ENCODE measurements at regions not wholly inside any gene's neighbourhood (a gene's known extent, or its start where the extent isn't known, plus 50 kb on each side); places are given as distances from the start of the nearest gene placed in this dataset.

GRCh38 chr12:89960607-89961394, 252.2 kb upstream of the ATP2B1 start:
- H3K36me3 ChIP-seq: no peaks in the 10 kb centered on the region
- no peak for DNase-seq (ENCODE audit: low spot score)
- no peaks in the 10 kb centered on the region for H3K9me3 ChIP-seq
- H3K4me3 ChIP-seq: no peak overlapping the region
- no peaks in the 10 kb centered on the region for H3K27me3 ChIP-seq (replicated peaks; ENCODE audit: insufficient read depth)
- TF ChIP-seq CTCF (IDR thresholded peaks at IDR 0.05): no peak
- no peak overlapping the region for H3K27ac ChIP-seq
- H3K4me1 ChIP-seq (ENCODE audit: control insufficient read depth in 1 of 2, low read depth in 2 of 2): no peaks in the 10 kb centered on the region
- no peak for ATAC-seq (ENCODE audit: insufficient number of reproducible peaks, low FRiP score, low read depth)

DNA sequence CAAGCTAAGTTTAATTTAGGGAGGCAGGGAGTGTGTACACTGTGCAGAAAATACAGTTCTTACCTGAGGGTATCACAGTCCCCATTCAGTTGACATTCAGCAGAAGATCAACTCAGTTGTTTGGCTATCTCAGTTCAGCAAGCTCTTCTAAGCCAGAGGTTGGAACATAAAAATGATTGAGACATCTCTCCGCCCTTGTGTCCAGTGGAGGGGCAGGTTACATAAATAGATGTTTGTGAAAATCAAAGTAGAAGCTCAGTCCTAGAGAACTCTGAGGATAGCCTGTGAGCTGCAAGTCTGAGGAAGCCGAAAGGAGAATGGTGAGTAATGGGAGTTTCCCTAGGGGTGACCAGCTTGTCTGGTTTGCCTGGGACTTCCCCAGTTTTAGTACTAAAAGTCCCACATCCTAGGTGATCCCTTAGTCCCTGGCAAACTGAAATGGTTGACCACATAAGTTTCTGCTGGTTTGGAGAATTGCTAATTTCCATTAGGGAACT, 251.4 kb upstream of the ATP2B1 start:
- ATAC-seq (ENCODE audit: insufficient number of reproducible peaks, low FRiP score, low read depth) (no peak), DNase-seq (ENCODE audit: low spot score) (no peak)
- no peak overlapping the region for H3K27ac ChIP-seq
- H3K27me3 ChIP-seq (replicated peaks; ENCODE audit: insufficient read depth): no peaks in the 10 kb centered on the region
- no peak overlapping the region for H3K4me3 ChIP-seq
- no peak for TF ChIP-seq CTCF (IDR thresholded peaks at IDR 0.05)
- no peaks in the 10 kb centered on the region for H3K9me3 ChIP-seq
- no peaks in the 10 kb centered on the region for H3K4me1 ChIP-seq (ENCODE audit: control insufficient read depth in 1 of 2, low read depth in 2 of 2)
- no peaks in the 10 kb centered on the region for H3K36me3 ChIP-seq

- Histone ChIP-seq H3K36me3 (no peaks in the 10 kb centered on the region), H3K9me3 (no peaks in the 10 kb centered on the region), H3K4me1 (ENCODE audit: control insufficient read depth in 1 of 2, low read depth in 2 of 2) (no peaks in the 10 kb centered on the region), H3K4me3 (no peak overlapping the region), H3K27me3 (replicated peaks; ENCODE audit: insufficient read depth) (no peaks in the 10 kb centered on the region), H3K27ac (no peak overlapping the region)
- DNase-seq (ENCODE audit: low spot score) (no peak), ATAC-seq (ENCODE audit: insufficient number of reproducible peaks, low FRiP score, low read depth) (no peak)
- TF ChIP-seq CTCF (IDR thresholded peaks at IDR 0.05): no peak
Measured at GRCh38 chr12:89959179-89959578, 250.5 kb upstream of the ATP2B1 start.

- no peak overlapping the region for H3K4me3 ChIP-seq
- TF ChIP-seq CTCF (IDR thresholded peaks at IDR 0.05): no peak
- DNase-seq (ENCODE audit: low spot score): no peak
- H3K27ac ChIP-seq: no peak overlapping the region
- H3K27me3 ChIP-seq (replicated peaks; ENCODE audit: insufficient read depth): no peaks in the 10 kb centered on the region
- no peak for ATAC-seq (ENCODE audit: insufficient number of reproducible peaks, low FRiP score, low read depth)
- no peaks in the 10 kb centered on the region for H3K36me3 ChIP-seq
- H3K9me3 ChIP-seq: no peaks in the 10 kb centered on the region
- peaks cover 5 to 6% of the 10 kb centered on the region in 2 donors for H3K4me1 ChIP-seq (ENCODE audit: control insufficient read depth in 1 of 2, low read depth in 2 of 2)
Measured at GRCh38 chr12:89954259-89954658, 245.6 kb upstream of the ATP2B1 start.

- Histone ChIP-seq H3K27ac (no peak overlapping the region), H3K4me3 (no peak overlapping the region), H3K36me3 (no peaks in the 10 kb centered on the region), H3K9me3 (no peaks in the 10 kb centered on the region), H3K27me3 (replicated peaks; ENCODE audit: insufficient read depth) (no peaks in the 10 kb centered on the region), H3K4me1 (ENCODE audit: control insufficient read depth in 1 of 2, low read depth in 2 of 2) (peaks cover 17 to 28% of the 10 kb centered on the region in 2 donors)
- no peak for ATAC-seq (ENCODE audit: insufficient number of reproducible peaks, low FRiP score, low read depth)
- TF ChIP-seq CTCF (IDR thresholded peaks at IDR 0.05): no peak
- DNase-seq (ENCODE audit: low spot score): no peak
Measured at GRCh38 chr12:89951694-89952060, 243.0 kb upstream of the ATP2B1 start.
